GM18520 (cell line): ENCODE measurements at regions not wholly inside any gene's neighbourhood (a gene's known extent, or its start where the extent isn't known, plus 50 kb on each side); places are given as distances from the start of the nearest gene placed in this dataset.

Experiments
- ATAC-seq: cut with Tn5 transposase; IDR thresholded peaks from one replicate; pipeline ENCODE4 v1.9.1; 2021; ENCODE audit not compliant: unreplicated experiment

GRCh38 chr22:48640890-48641841 is 1186.5 kb downstream of the BRD1 start:
- ATAC-seq = no peak

GRCh38 chr22:48639896-48640748 is 1187.6 kb downstream of the BRD1 start:
- ATAC-seq = no peak

- no peak for ATAC-seq
Observed at GRCh38 chr22:48639021-48639795, 1188.5 kb downstream of the BRD1 start.

GRCh38 chr22:48637231-48637630 is 1190.4 kb downstream of the BRD1 start:
- no peak for ATAC-seq

- ATAC-seq = no peak
Observed at GRCh38 chr22:48636746-48637145, 1190.9 kb downstream of the BRD1 start.

GRCh38 chr22:48635816-48636215 is 1191.9 kb downstream of the BRD1 start:
- ATAC-seq = no peak

GRCh38 chr22:48635031-48635430 is 1192.6 kb downstream of the BRD1 start:
- ATAC-seq = no peak

- no peak for ATAC-seq
Observed at GRCh38 chr22:48633996-48634836, 1193.5 kb downstream of the BRD1 start.

- ATAC-seq = no peak
Observed at GRCh38 chr22:48632646-48633246, 1194.9 kb downstream of the BRD1 start.

GRCh38 chr22:48631288-48631863 is 1196.3 kb downstream of the BRD1 start:
- no peak for ATAC-seq

GRCh38 chr22:48630848-48631247 is 1196.8 kb downstream of the BRD1 start:
- no peak for ATAC-seq

- ATAC-seq = no peak
Observed at GRCh38 chr22:48630433-48630754, 1197.3 kb downstream of the BRD1 start.

GRCh38 chr22:48629631-48630432 is 1197.8 kb downstream of the BRD1 start:
- no peak for ATAC-seq

GRCh38 chr22:48628891-48629543 is 1198.7 kb downstream of the BRD1 start:
- no peak for ATAC-seq

GRCh38 chr22:48627966-48628365 is 1199.7 kb downstream of the BRD1 start:
- ATAC-seq = no peak

- ATAC-seq = no peak
Observed at GRCh38 chr22:48627203-48627602, 1200.5 kb downstream of the BRD1 start.

- no peak for ATAC-seq
Observed at GRCh38 chr22:48624401-48624800, 1203.3 kb downstream of the BRD1 start.

- no peak for ATAC-seq
Observed at GRCh38 chr22:48622891-48623545, 1204.7 kb downstream of the BRD1 start.
